ENCODE measurements at regions not wholly inside any gene's neighbourhood (a gene's known extent, or its start where the extent isn't known, plus 50 kb on each side); places are given as distances from the start of the nearest gene placed in this dataset.

DNA sequence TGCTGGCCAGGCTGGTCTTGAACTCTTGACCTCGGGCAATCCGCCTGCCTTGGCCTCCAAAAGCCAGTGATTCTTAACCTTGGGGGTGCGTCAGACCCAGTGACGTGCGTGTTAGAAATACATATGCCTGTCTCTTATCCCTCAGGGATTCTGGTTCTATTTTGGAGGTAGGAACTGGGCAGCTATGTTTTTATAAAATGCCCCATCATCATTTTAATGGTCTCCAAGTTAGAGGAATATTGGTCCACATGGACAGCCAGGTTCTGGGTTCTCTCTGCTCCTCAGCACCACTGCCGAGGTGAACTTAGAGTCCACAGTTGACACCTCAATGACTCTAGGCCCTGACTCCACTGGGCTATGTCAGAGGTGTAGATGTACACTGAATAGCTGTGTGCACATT, 352.7 kb downstream of the SMOC2 start:
- Mint-ChIP-seq H3K27me3 (ENCODE audit: insufficient read depth, unreplicated experiment) (no peaks in the 10 kb centered on the region), H3K36me3 (ENCODE audit: insufficient read depth, unreplicated experiment) (no peaks in the 10 kb centered on the region), H3K27ac (ENCODE audit: unreplicated experiment) (no peak overlapping the region), H3K9me3 (ENCODE audit: unreplicated experiment) (no peaks in the 10 kb centered on the region), H3K4me1 (ENCODE audit: low read depth, unreplicated experiment) (no peaks in the 10 kb centered on the region), H3K4me3 (ENCODE audit: unreplicated experiment) (no peak overlapping the region)
- no peaks in the 10 kb centered on the region for H3K36me3 ChIP-seq (ENCODE audit: control insufficient read depth, insufficient read depth, low read length)
- intact Hi-C loops (cut with micrococcal nuclease; ENCODE audit: unreplicated experiment), result no loop called here
- H3K27me3 ChIP-seq (replicated peaks; ENCODE audit: control insufficient read depth, insufficient read depth, low read length), result no peaks in the 10 kb centered on the region
- no TSS peak for BruUV-seq (replicated peaks)
- ChIA-PET CTCF (no interaction called here), POLR2A (no interaction called here)
- no peak overlapping the region for H3K4me3 ChIP-seq (ENCODE audit: low read depth, low read length)
- H3K4me1 ChIP-seq, result no peaks in the 10 kb centered on the region
- no peaks in the 10 kb centered on the region for H3K9me3 ChIP-seq
- no peak for DNase-seq
- TF ChIP-seq, protein P1, sequence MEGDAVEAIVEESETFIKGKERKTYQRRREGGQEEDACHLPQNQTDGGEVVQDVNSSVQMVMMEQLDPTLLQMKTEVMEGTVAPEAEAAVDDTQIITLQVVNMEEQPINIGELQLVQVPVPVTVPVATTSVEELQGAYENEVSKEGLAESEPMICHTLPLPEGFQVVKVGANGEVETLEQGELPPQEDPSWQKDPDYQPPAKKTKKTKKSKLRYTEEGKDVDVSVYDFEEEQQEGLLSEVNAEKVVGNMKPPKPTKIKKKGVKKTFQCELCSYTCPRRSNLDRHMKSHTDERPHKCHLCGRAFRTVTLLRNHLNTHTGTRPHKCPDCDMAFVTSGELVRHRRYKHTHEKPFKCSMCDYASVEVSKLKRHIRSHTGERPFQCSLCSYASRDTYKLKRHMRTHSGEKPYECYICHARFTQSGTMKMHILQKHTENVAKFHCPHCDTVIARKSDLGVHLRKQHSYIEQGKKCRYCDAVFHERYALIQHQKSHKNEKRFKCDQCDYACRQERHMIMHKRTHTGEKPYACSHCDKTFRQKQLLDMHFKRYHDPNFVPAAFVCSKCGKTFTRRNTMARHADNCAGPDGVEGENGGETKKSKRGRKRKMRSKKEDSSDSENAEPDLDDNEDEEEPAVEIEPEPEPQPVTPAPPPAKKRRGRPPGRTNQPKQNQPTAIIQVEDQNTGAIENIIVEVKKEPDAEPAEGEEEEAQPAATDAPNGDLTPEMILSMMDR (IDR thresholded peaks at IDR 0.05; ENCODE audit: insufficient read depth in 1 of 2, low read depth in 1 of 2, low read length in 1 of 2, severe bottlenecking in 1 of 2, unreplicated experiment in 1 of 2), result no peak

DNA sequence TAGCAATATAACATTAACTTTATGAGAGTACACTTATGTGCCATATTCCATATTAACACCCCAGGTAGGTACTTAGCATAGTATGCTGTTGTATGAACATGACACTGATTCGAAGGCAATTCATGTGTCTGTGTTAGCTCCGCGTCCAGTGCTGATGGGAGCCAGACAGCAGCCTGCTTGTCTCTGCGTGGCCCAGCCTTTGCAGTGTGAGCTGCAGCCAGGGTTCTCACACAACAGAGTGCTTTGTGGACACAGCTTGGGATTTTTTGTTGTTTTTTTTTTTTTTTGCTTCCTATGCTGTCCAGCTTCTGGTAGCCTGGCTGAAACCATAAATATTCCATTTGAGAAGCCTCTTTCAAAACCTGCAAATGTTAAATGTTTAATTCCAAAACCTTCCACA, 350.9 kb downstream of the SMOC2 start:
- Mint-ChIP-seq H3K4me3 (ENCODE audit: unreplicated experiment) (no peak overlapping the region), H3K27ac (ENCODE audit: unreplicated experiment) (no peak overlapping the region), H3K36me3 (ENCODE audit: insufficient read depth, unreplicated experiment) (no peaks in the 10 kb centered on the region), H3K4me1 (ENCODE audit: low read depth, unreplicated experiment) (no peaks in the 10 kb centered on the region), H3K9me3 (ENCODE audit: unreplicated experiment) (no peaks in the 10 kb centered on the region), H3K27me3 (ENCODE audit: insufficient read depth, unreplicated experiment) (no peaks in the 10 kb centered on the region)
- POLR2A ChIA-PET, result no interaction called here
- Histone ChIP-seq H3K4me3 (ENCODE audit: low read depth, low read length) (no peak overlapping the region), H3K4me1 (no peaks in the 10 kb centered on the region), H3K9me3 (no peaks in the 10 kb centered on the region), H3K27me3 (replicated peaks; ENCODE audit: control insufficient read depth, insufficient read depth, low read length) (no peaks in the 10 kb centered on the region), H3K36me3 (ENCODE audit: control insufficient read depth, insufficient read depth, low read length) (no peaks in the 10 kb centered on the region)
- intact Hi-C loops (cut with micrococcal nuclease; ENCODE audit: unreplicated experiment), result no loop called here
- TF ChIP-seq, protein P1 (IDR thresholded peaks at IDR 0.05; ENCODE audit: insufficient read depth in 1 of 2, low read depth in 1 of 2, low read length in 1 of 2, severe bottlenecking in 1 of 2, unreplicated experiment in 1 of 2), result no peak
- no peak for DNase-seq
- CTCF ChIA-PET, result no interaction called here
- BruUV-seq (replicated peaks), result no TSS peak

DNA sequence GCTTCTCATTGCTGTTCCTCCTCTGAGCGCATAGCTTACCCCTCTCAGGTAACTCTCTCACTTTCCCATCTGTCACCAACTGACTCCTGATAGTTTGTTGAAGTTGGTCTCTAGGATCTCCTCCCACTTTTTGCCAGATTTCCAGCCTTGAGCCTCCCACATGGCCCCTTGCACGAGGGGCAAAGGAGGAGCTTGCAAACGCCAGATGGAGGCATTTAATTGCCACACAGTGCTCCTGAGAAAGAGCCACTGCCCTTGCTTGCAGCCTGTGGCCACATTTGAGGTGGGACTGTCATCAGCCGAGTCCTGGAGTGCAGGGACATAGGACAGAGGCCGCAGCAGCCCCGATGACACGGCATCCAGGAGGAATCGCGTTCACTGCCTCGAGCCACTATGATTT, 348.7 kb downstream of the SMOC2 start:
- H3K36me3 Mint-ChIP-seq (ENCODE audit: insufficient read depth, unreplicated experiment), result no peaks in the 10 kb centered on the region
- H3K9me3 Mint-ChIP-seq (ENCODE audit: unreplicated experiment), result no peaks in the 10 kb centered on the region
- no peak for DNase-seq
- no peak overlapping the region for H3K4me3 Mint-ChIP-seq (ENCODE audit: unreplicated experiment)
- ChIA-PET CTCF (no interaction called here), POLR2A (no interaction called here)
- H3K27me3 ChIP-seq (replicated peaks; ENCODE audit: control insufficient read depth, insufficient read depth, low read length), result no peaks in the 10 kb centered on the region
- H3K4me1 ChIP-seq, result no peaks in the 10 kb centered on the region
- no peak overlapping the region for H3K4me3 ChIP-seq (ENCODE audit: low read depth, low read length)
- H3K36me3 ChIP-seq (ENCODE audit: control insufficient read depth, insufficient read depth, low read length), result no peaks in the 10 kb centered on the region
- intact Hi-C loops (cut with micrococcal nuclease; ENCODE audit: unreplicated experiment), result no loop called here
- TF ChIP-seq, protein P1 (IDR thresholded peaks at IDR 0.05; ENCODE audit: insufficient read depth in 1 of 2, low read depth in 1 of 2, low read length in 1 of 2, severe bottlenecking in 1 of 2, unreplicated experiment in 1 of 2), result no peak
- H3K27me3 Mint-ChIP-seq (ENCODE audit: insufficient read depth, unreplicated experiment), result no peaks in the 10 kb centered on the region
- no peak overlapping the region for H3K27ac Mint-ChIP-seq (ENCODE audit: unreplicated experiment)
- H3K4me1 Mint-ChIP-seq (ENCODE audit: low read depth, unreplicated experiment), result no peaks in the 10 kb centered on the region
- no TSS peak for BruUV-seq (replicated peaks)
- H3K9me3 ChIP-seq, result no peaks in the 10 kb centered on the region
